H9 (cell line): ENCODE measurements at regions not wholly inside any gene's neighbourhood (a gene's known extent, or its start where the extent isn't known, plus 50 kb on each side); places are given as distances from the start of the nearest gene placed in this dataset.

Source experiments
- DNase-seq: peaks from one replicate; pipeline ENCODE4 v3.0.0-alpha.2; 2017
- H2AFZ ChIP-seq: one replicate; pipeline ENCODE4 v1.6.1; 2013; ENCODE audit warnings: mild to moderate bottlenecking, low read length, control low read depth, moderate library complexity
- H2AK5ac ChIP-seq: 2 replicates; pipeline ENCODE4 v1.6.1; 2013; ENCODE audit warnings: low read length, control low read depth, mixed read lengths; ENCODE audit not compliant: insufficient read length
- H2BK120ac ChIP-seq: one replicate; pipeline ENCODE4 v1.6.1; 2013; ENCODE audit warnings: low read depth, mild to moderate bottlenecking, low read length, control low read depth, inconsistent platforms; ENCODE audit not compliant: poor library complexity, severe bottlenecking
- H2BK12ac ChIP-seq: 2 replicates; pipeline ENCODE4 v1.6.1; 2013; ENCODE audit warnings: low read length, control low read depth, mixed read lengths, low read depth; ENCODE audit not compliant: insufficient read length
- H2BK15ac ChIP-seq: 2 replicates; pipeline ENCODE4 v1.6.1; 2013; ENCODE audit warnings: low read depth, low read length, control low read depth
- H2BK20ac ChIP-seq: one replicate; pipeline ENCODE4 v1.6.1; 2013; ENCODE audit warnings: low read depth, mild to moderate bottlenecking, low read length, control low read depth, inconsistent platforms; ENCODE audit not compliant: poor library complexity, severe bottlenecking
- H2BK5ac ChIP-seq: 2 replicates; pipeline ENCODE4 v1.6.1; 2013; ENCODE audit warnings: low read length, control low read depth, mixed read lengths; ENCODE audit not compliant: insufficient read length
- H3K14ac ChIP-seq: 2 replicates; pipeline ENCODE4 v1.6.1; 2013; ENCODE audit warnings: low read length, control low read depth; ENCODE audit not compliant: insufficient read depth
- H3K18ac ChIP-seq: 2 replicates; pipeline ENCODE4 v1.6.1; 2013; ENCODE audit warnings: low read depth, mild to moderate bottlenecking, mixed read lengths, low read length, control low read depth; ENCODE audit not compliant: insufficient read length
- H3K23ac ChIP-seq: 2 replicates; pipeline ENCODE4 v1.6.1; 2013; ENCODE audit warnings: low read length, control low read depth, mixed read lengths, low read depth; ENCODE audit not compliant: insufficient read length
- H3K23me2 ChIP-seq: 2 replicates; pipeline ENCODE4 v1.6.1; 2013; ENCODE audit warnings: low read depth, mild to moderate bottlenecking, mixed read lengths, low read length, control low read depth; ENCODE audit not compliant: insufficient read length, poor library complexity, severe bottlenecking
- H3K27ac ChIP-seq: 2 replicates; pipeline ENCODE4 v1.5.1; 2013; ENCODE audit warnings: low read length, control low read depth, mixed read lengths, low read depth; ENCODE audit not compliant: insufficient read length
- H3K27me3 ChIP-seq: 2 replicates; pipeline ENCODE4 v1.6.1; 2013; ENCODE audit warnings: low read length, control low read depth, inconsistent platforms; ENCODE audit not compliant: insufficient read depth
- H3K4ac ChIP-seq: 2 replicates; pipeline ENCODE4 v1.6.1; 2013; ENCODE audit warnings: low read depth, mild to moderate bottlenecking, control low read depth, inconsistent platforms, low read length, moderate library complexity
- H3K4me1 ChIP-seq: 2 replicates; pipeline ENCODE4 v1.6.1; 2013; ENCODE audit warnings: low read length, control low read depth, inconsistent platforms; ENCODE audit not compliant: insufficient read depth
- H3K4me2 ChIP-seq: 2 replicates; pipeline ENCODE4 v1.6.1; 2013; ENCODE audit warnings: low read length, control low read depth, mixed read lengths; ENCODE audit not compliant: insufficient read length, insufficient read depth
- H3K56ac ChIP-seq: 2 replicates; pipeline ENCODE4 v1.6.1; 2013; ENCODE audit warnings: low read depth, mild to moderate bottlenecking, mixed read lengths, low read length, control low read depth; ENCODE audit not compliant: insufficient read length
- H3K79me1 ChIP-seq: 2 replicates; pipeline ENCODE4 v1.6.1; 2013; ENCODE audit warnings: low read depth, mild to moderate bottlenecking, moderate library complexity, low read length, control low read depth, inconsistent platforms; ENCODE audit not compliant: insufficient read depth, poor library complexity, severe bottlenecking
- H3K79me2 ChIP-seq: 2 replicates; pipeline ENCODE4 v1.6.1; 2013; ENCODE audit warnings: low read length, control low read depth, inconsistent platforms; ENCODE audit not compliant: insufficient read depth
- H3K9ac ChIP-seq: 2 replicates; pipeline ENCODE4 v1.6.1; 2013; ENCODE audit warnings: low read length, control low read depth, mixed read lengths; ENCODE audit not compliant: insufficient read length; ENCODE audit errors: extremely low read depth
- H3K9me3 ChIP-seq: one replicate; pipeline ENCODE4 v1.6.1; 2013; ENCODE audit warnings: low read depth, low read length, inconsistent platforms; ENCODE audit not compliant: control insufficient read depth
- H3T11ph ChIP-seq: one replicate; pipeline ENCODE4 v1.6.1; 2013; ENCODE audit warnings: mild to moderate bottlenecking, low read length, control low read depth, inconsistent platforms
- H4K20me1 ChIP-seq: one replicate; pipeline ENCODE4 v1.6.1; 2013; ENCODE audit not compliant: control insufficient read depth, insufficient read length, insufficient read depth
- H4K5ac ChIP-seq: 2 replicates; pipeline ENCODE4 v1.6.1; 2013; ENCODE audit warnings: low read depth, mild to moderate bottlenecking, mixed read lengths, low read length, control low read depth; ENCODE audit not compliant: insufficient read length
- H4K8ac ChIP-seq: replicated peaks from 2 replicates; pipeline ENCODE4 v1.6.1; 2013; ENCODE audit warnings: low read length, control low read depth, mixed read lengths, low read depth; ENCODE audit not compliant: insufficient read length
- H4K91ac ChIP-seq: 2 replicates; pipeline ENCODE4 v1.6.1; 2013; ENCODE audit warnings: low read depth, mild to moderate bottlenecking, moderate library complexity, mixed read lengths, low read length, control low read depth; ENCODE audit not compliant: insufficient read length
- H3K27ac Mint-ChIP-seq, 3 experiments: 2 replicates in 2 of 3; 3 replicates in 1 of 3; pipeline ENCODE4 v1.8.0; 2020 to 2021; ENCODE audit warnings: mixed read lengths in 3 of 3, mild to moderate bottlenecking in 1 of 3, moderate library complexity in 1 of 3
- H3K27me3 Mint-ChIP-seq: 2 replicates; pipeline ENCODE4 v1.8.0; 2021; ENCODE audit warnings: low read depth, mild to moderate bottlenecking, moderate library complexity, mixed read lengths
- H3K36me3 Mint-ChIP-seq, 3 experiments: 2 replicates in 2 of 3; 3 replicates in 1 of 3; pipeline ENCODE4 v1.8.0; 2020 to 2021; ENCODE audit warnings: low read depth in 3 of 3, mixed read lengths in 3 of 3; ENCODE audit not compliant: insufficient read depth in 1 of 3
- H3K4me1 Mint-ChIP-seq, 2 experiments: 2 replicates each; pipeline ENCODE4 v1.8.0; 2020; ENCODE audit warnings: mixed read lengths in 2 of 2
- H3K4me3 Mint-ChIP-seq, 2 experiments: 2 replicates in 1 of 2; 3 replicates in 1 of 2; pipeline ENCODE4 v1.8.0; 2020 to 2021; ENCODE audit warnings: mild to moderate bottlenecking in 2 of 2, mixed read lengths in 2 of 2, moderate library complexity in 1 of 2
- H3K9me3 Mint-ChIP-seq, 2 experiments: 2 replicates in 1 of 2; 3 replicates in 1 of 2; pipeline ENCODE4 v1.8.0; 2020; ENCODE audit warnings: mild to moderate bottlenecking in 2 of 2, mixed read lengths in 2 of 2, moderate library complexity in 1 of 2
- TF ChIP-seq, protein P1 (sequence below): fragments of 200-600 bp; sonication (generic); conservative IDR thresholded peaks from 3 replicates; pipeline ENCODE4 v1.8.0; 2021; ENCODE audit warnings: antibody characterized with exemption, mild to moderate bottlenecking

DNA sequence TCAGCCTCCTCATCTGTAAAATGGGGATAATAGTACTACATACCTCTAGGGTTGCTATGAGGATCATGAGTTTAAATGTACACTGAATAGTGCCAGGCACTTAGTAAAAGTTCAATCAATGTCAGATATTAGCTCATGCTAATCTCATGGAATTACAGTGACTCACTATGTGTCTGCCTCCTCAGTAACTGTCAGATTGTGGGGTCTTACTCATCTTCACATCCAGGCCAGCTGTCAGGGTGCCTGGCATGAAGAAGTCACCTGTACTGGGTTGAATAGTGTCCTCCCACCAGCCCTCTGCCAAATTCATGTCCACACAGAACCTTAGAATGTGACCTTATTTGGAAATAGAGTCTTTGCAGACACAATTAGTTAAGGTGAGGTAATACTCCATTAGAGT lies 54.3 kb upstream of the STIM2 start:
- Histone ChIP-seq H4K20me1 (no peaks in the 10 kb centered on the region), H3K27ac (no peak overlapping the region), H3K27me3 (no peaks in the 10 kb centered on the region), H2AK5ac (no peak overlapping the region), H3K4ac (no peak overlapping the region), H4K91ac (no peak overlapping the region), H3K9me3 (no peaks in the 10 kb centered on the region), H3K56ac (no peak overlapping the region), H2AFZ (no peak overlapping the region), H3K23me2 (no peaks in the 10 kb centered on the region), H2BK12ac (no peak overlapping the region), H3K4me2 (no peak overlapping the region), H3T11ph (no peak overlapping the region), H3K4me1 (no peaks in the 10 kb centered on the region), H3K9ac (no peak overlapping the region), H2BK5ac (no peak overlapping the region), H2BK15ac (no peak overlapping the region), H3K23ac (no peak overlapping the region), H3K79me2 (no peaks in the 10 kb centered on the region), H3K79me1 (no peaks in the 10 kb centered on the region), H4K8ac (no peak overlapping the region), H4K5ac (no peak overlapping the region), H3K18ac (no peak overlapping the region), H2BK120ac (no peak overlapping the region), H3K14ac (no peak overlapping the region), H2BK20ac (no peak overlapping the region)
- TF ChIP-seq, protein P1, sequence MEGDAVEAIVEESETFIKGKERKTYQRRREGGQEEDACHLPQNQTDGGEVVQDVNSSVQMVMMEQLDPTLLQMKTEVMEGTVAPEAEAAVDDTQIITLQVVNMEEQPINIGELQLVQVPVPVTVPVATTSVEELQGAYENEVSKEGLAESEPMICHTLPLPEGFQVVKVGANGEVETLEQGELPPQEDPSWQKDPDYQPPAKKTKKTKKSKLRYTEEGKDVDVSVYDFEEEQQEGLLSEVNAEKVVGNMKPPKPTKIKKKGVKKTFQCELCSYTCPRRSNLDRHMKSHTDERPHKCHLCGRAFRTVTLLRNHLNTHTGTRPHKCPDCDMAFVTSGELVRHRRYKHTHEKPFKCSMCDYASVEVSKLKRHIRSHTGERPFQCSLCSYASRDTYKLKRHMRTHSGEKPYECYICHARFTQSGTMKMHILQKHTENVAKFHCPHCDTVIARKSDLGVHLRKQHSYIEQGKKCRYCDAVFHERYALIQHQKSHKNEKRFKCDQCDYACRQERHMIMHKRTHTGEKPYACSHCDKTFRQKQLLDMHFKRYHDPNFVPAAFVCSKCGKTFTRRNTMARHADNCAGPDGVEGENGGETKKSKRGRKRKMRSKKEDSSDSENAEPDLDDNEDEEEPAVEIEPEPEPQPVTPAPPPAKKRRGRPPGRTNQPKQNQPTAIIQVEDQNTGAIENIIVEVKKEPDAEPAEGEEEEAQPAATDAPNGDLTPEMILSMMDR, result no peak
- H3K27ac Mint-ChIP-seq, result no peak overlapping the region
- no peak for DNase-seq
- peaks cover 10% of the 10 kb centered on the region in 2 experiments for H3K4me1 Mint-ChIP-seq
- no peaks in the 10 kb centered on the region for H3K36me3 Mint-ChIP-seq
- H3K4me3 Mint-ChIP-seq, result no peak overlapping the region
- no peaks in the 10 kb centered on the region for H3K27me3 Mint-ChIP-seq
- no peaks in the 10 kb centered on the region for H3K9me3 Mint-ChIP-seq
